ENCODE measurements at regions not wholly inside any gene's neighbourhood (a gene's known extent, or its start where the extent isn't known, plus 50 kb on each side); places are given as distances from the start of the nearest gene placed in this dataset.

GRCh38 chr1:238581332-238581731 lies 690.6 kb upstream of the ZP4 start:
- ChIA-PET POLR2A (ENCODE audit: low non-redundant PET) (no interaction called here), CTCF (interaction anchor here (0.6 kb wide), 1 partner anchor 16 kb away, joined by 5 read pairs; no protein-coding TSS in a partner anchor)
- no peak for TF ChIP-seq CTCF (conservative IDR thresholded peaks at IDR 0.05; ENCODE audit: low read depth)
- no peak for DNase-seq (ENCODE audit: low spot score)
- no peak overlapping the region for H3K27ac ChIP-seq

- ChIA-PET CTCF (no interaction called here), POLR2A (ENCODE audit: low non-redundant PET) (no interaction called here)
- TF ChIP-seq CTCF (conservative IDR thresholded peaks at IDR 0.05; ENCODE audit: low read depth), result no peak
- H3K27ac ChIP-seq, result no peak overlapping the region
- DNase-seq (ENCODE audit: low spot score), result no peak
Measured at GRCh38 chr1:238568735-238569134, 678.0 kb upstream of the ZP4 start.

DNA sequence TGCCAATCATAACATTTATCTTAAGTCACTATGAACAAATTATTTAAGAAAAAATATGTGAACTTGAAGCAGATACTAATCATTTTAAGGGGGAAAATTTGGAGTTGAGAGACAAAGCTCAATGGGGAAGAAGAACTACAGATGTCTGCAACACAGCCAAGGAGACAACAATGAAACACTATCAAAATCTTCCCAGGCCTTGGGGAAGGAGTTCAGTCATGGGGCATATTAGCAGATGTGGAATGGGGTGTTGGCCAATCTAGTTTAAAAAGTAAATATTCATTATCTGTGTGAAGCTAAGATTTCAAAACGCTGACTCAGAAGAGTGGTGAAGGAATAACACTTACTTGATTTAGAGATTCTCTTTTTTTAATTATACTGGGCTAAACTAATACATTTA lies 671.6 kb upstream of the ZP4 start:
- CTCF ChIA-PET, result interaction anchor here (0.7 kb wide), 1 partner anchor 919 kb away, joined by 4 read pairs; no protein-coding TSS in a partner anchor
- no peak for TF ChIP-seq CTCF (conservative IDR thresholded peaks at IDR 0.05; ENCODE audit: low read depth)

DNA sequence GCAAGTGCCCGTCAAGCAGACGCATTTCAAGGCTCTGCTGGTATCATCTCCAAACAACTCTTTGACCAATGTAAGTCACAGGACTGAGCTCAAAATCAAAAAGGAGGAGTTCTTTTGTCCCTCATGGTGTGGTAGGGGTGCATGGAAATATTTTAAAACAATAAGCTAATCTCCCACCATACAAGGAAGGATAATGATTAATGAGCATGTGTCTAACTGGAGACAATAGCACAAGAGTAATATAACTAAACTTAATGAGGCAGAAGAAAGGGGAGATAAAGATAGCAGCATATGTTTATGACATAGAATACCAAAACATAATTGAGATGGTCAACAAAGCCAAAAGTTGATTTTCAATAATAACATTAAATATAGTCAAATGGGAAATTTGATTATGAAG lies 668.0 kb upstream of the ZP4 start:
- ChIA-PET CTCF (no interaction called here), POLR2A (ENCODE audit: low non-redundant PET) (no interaction called here)
- no peak overlapping the region for H3K27ac ChIP-seq
- no peak for TF ChIP-seq CTCF (conservative IDR thresholded peaks at IDR 0.05; ENCODE audit: low read depth)
- DNase-seq (ENCODE audit: low spot score), result no peak

More for the DNA sequence above, 671.6 kb upstream of the ZP4 start:
- POLR2A ChIA-PET (ENCODE audit: low non-redundant PET), result no interaction called here
- H3K27ac ChIP-seq, result no peak overlapping the region
- DNase-seq (ENCODE audit: low spot score), result no peak

GRCh38 chr1:238558156-238558555 lies 667.4 kb upstream of the ZP4 start:
- DNase-seq (ENCODE audit: low spot score), result peak; percentile 32
- H3K27ac ChIP-seq, result no peak overlapping the region
- TF ChIP-seq CTCF (conservative IDR thresholded peaks at IDR 0.05; ENCODE audit: low read depth), result no peak
- CTCF ChIA-PET, result no interaction called here
- POLR2A ChIA-PET (ENCODE audit: low non-redundant PET), result no interaction called here

GRCh38 chr1:238552271-238552670 lies 661.5 kb upstream of the ZP4 start:
- no peak for DNase-seq (ENCODE audit: low spot score)
- no peak for TF ChIP-seq CTCF (conservative IDR thresholded peaks at IDR 0.05; ENCODE audit: low read depth)
- CTCF ChIA-PET, result no interaction called here
- no peak overlapping the region for H3K27ac ChIP-seq
- POLR2A ChIA-PET (ENCODE audit: low non-redundant PET), result no interaction called here

DNA sequence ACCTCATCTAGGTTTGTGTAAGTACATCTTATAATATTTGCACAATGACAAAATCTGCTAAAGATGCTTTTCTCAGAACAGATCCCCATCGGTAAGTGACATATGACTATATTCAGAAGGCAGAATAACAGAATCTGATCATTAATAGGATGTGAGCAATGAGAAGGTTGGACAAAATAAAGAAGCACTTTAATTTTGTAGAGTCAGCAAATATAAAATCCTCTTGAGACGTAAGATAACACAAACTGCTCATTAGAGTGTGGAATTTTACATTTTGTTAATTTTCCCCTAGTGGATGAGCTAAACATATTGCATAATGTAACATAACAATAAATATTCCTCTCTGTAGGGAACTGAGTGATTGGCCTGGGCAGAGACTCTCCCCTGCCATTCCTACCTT lies 658.4 kb upstream of the ZP4 start:
- DNase-seq (ENCODE audit: low spot score), result no peak
- CTCF ChIA-PET, result no interaction called here
- POLR2A ChIA-PET (ENCODE audit: low non-redundant PET), result no interaction called here
- no peak overlapping the region for H3K27ac ChIP-seq
- TF ChIP-seq CTCF (conservative IDR thresholded peaks at IDR 0.05; ENCODE audit: low read depth), result no peak

Data from RWPE1 (cell line).